ENCODE measurements at regions not wholly inside any gene's neighbourhood (a gene's known extent, or its start where the extent isn't known, plus 50 kb on each side); places are given as distances from the start of the nearest gene placed in this dataset.

GRCh38 chr3:62999158-62999557 is 123.9 kb upstream of the CADPS start:
- no peaks in the 10 kb centered on the region for H3K4me1 ChIP-seq (ENCODE audit: low read length)
- H3K36me3 ChIP-seq (replicated peaks; ENCODE audit: low read depth, low read length) = no peaks in the 10 kb centered on the region
- H4K20me1 ChIP-seq (ENCODE audit: insufficient read depth, low read length) = no peaks in the 10 kb centered on the region
- no peaks in the 10 kb centered on the region for H3K9me3 ChIP-seq (ENCODE audit: insufficient read depth, low read length)
- no peak overlapping the region for H3K4me2 ChIP-seq (ENCODE audit: low read length)
- no peak overlapping the region for H2AFZ ChIP-seq (ENCODE audit: low read depth, low read length)
- H3K27me3 ChIP-seq (ENCODE audit: low read depth, low read length) = no peaks in the 10 kb centered on the region
- TF ChIP-seq CTCF (IDR thresholded peaks at IDR 0.05; ENCODE audit: low read depth, low read length) = no peak
- TF ChIP-seq EZH2phosphoT487 (IDR thresholded peaks at IDR 0.05; ENCODE audit: low read depth) = no peak
- H3K4me3 ChIP-seq (ENCODE audit: low read length) = no peak overlapping the region
- no peak overlapping the region for H3K27ac ChIP-seq (ENCODE audit: low read length)
- H3K79me2 ChIP-seq (ENCODE audit: low read length) = no peaks in the 10 kb centered on the region
- no peak overlapping the region for H3K9ac ChIP-seq (ENCODE audit: low read length)

- Histone ChIP-seq H3K79me2 (ENCODE audit: low read length) (no peaks in the 10 kb centered on the region), H3K9me3 (ENCODE audit: insufficient read depth, low read length) (no peaks in the 10 kb centered on the region), H3K27ac (ENCODE audit: low read length) (no peak overlapping the region), H4K20me1 (ENCODE audit: insufficient read depth, low read length) (no peaks in the 10 kb centered on the region), H2AFZ (ENCODE audit: low read depth, low read length) (no peak overlapping the region), H3K4me3 (ENCODE audit: low read length) (no peak overlapping the region), H3K4me1 (ENCODE audit: low read length) (no peaks in the 10 kb centered on the region), H3K9ac (ENCODE audit: low read length) (no peak overlapping the region), H3K27me3 (ENCODE audit: low read depth, low read length) (no peaks in the 10 kb centered on the region), H3K4me2 (ENCODE audit: low read length) (no peak overlapping the region), H3K36me3 (replicated peaks; ENCODE audit: low read depth, low read length) (no peaks in the 10 kb centered on the region)
- no peak for TF ChIP-seq CTCF (IDR thresholded peaks at IDR 0.05; ENCODE audit: low read depth, low read length)
- no peak for TF ChIP-seq EZH2phosphoT487 (IDR thresholded peaks at IDR 0.05; ENCODE audit: low read depth)
Observed at GRCh38 chr3:62999791-63000190, 124.6 kb upstream of the CADPS start.

- Histone ChIP-seq H4K20me1 (ENCODE audit: insufficient read depth, low read length) (no peaks in the 10 kb centered on the region), H3K79me2 (ENCODE audit: low read length) (no peaks in the 10 kb centered on the region), H3K36me3 (replicated peaks; ENCODE audit: low read depth, low read length) (no peaks in the 10 kb centered on the region), H3K4me3 (ENCODE audit: low read length) (no peak overlapping the region), H3K4me2 (ENCODE audit: low read length) (no peak overlapping the region), H3K27ac (ENCODE audit: low read length) (no peak overlapping the region), H3K9ac (ENCODE audit: low read length) (no peak overlapping the region), H3K27me3 (ENCODE audit: low read depth, low read length) (peaks cover 5% of the 10 kb centered on the region; the same call in 1 of the 2 replicates), H3K9me3 (ENCODE audit: insufficient read depth, low read length) (no peaks in the 10 kb centered on the region), H3K4me1 (ENCODE audit: low read length) (no peaks in the 10 kb centered on the region), H2AFZ (ENCODE audit: low read depth, low read length) (no peak overlapping the region)
- TF ChIP-seq EZH2phosphoT487 (IDR thresholded peaks at IDR 0.05; ENCODE audit: low read depth) = no peak
- no peak for TF ChIP-seq CTCF (IDR thresholded peaks at IDR 0.05; ENCODE audit: low read depth, low read length)
Observed at GRCh38 chr3:63004448-63004847, 129.2 kb upstream of the CADPS start.

GRCh38 chr3:63015614-63016309 is 140.5 kb upstream of the CADPS start:
- Histone ChIP-seq H3K27ac (ENCODE audit: low read length) (no peak overlapping the region), H2AFZ (ENCODE audit: low read depth, low read length) (no peak overlapping the region)
- TF ChIP-seq EZH2phosphoT487 (IDR thresholded peaks at IDR 0.05; ENCODE audit: low read depth) (no peak), CTCF (IDR thresholded peaks at IDR 0.05; ENCODE audit: low read depth, low read length) (no peak)

More at GRCh38 chr3:63015614-63016309, 140.5 kb upstream of the CADPS start:
- no peaks in the 10 kb centered on the region for H3K79me2 ChIP-seq (ENCODE audit: low read length)
- no peaks in the 10 kb centered on the region for H3K4me1 ChIP-seq (ENCODE audit: low read length)
- H4K20me1 ChIP-seq (ENCODE audit: insufficient read depth, low read length) = no peaks in the 10 kb centered on the region
- H3K4me3 ChIP-seq (ENCODE audit: low read length) = no peak overlapping the region
- H3K4me2 ChIP-seq (ENCODE audit: low read length) = no peak overlapping the region
- H3K27me3 ChIP-seq (ENCODE audit: low read depth, low read length) = no peaks in the 10 kb centered on the region
- no peaks in the 10 kb centered on the region for H3K9me3 ChIP-seq (ENCODE audit: insufficient read depth, low read length)
- no peaks in the 10 kb centered on the region for H3K36me3 ChIP-seq (replicated peaks; ENCODE audit: low read depth, low read length)
- no peak overlapping the region for H3K9ac ChIP-seq (ENCODE audit: low read length)

Data from OCI-LY3 (cell line).